ENCODE measurements at regions not wholly inside any gene's neighbourhood (a gene's known extent, or its start where the extent isn't known, plus 50 kb on each side); places are given as distances from the start of the nearest gene placed in this dataset.
"Not testable (repeated sequence)": the region's sequence is repeated elsewhere in the genome, so short reads cannot be mapped to it uniquely, and the experiment has no call there.

DNA sequence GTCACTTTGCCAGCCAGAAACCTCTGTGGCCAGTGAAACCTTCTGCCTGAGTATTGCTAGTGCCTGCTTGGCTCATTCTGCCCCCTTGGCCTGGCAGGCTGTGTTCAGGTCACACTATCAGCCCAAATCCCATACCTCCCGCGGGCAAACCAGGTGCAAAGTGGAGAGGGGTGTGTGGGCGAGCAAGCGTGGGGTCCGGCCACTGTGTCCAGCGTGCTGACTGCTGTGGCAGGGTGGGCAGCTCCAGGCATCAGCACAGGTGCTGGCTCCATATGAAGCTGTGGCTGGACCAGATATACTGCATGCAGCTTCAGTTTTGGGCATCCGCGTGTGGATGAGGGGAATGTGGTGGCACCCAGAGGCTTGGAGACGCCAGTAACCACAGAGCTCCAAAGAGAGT, 576.5 kb upstream of the EDIL3 start:
- DNase-seq (ENCODE audit: extremely low read depth in 1 of 11, low read depth in 9 of 11, low spot score in 4 of 11) = no peak

DNA sequence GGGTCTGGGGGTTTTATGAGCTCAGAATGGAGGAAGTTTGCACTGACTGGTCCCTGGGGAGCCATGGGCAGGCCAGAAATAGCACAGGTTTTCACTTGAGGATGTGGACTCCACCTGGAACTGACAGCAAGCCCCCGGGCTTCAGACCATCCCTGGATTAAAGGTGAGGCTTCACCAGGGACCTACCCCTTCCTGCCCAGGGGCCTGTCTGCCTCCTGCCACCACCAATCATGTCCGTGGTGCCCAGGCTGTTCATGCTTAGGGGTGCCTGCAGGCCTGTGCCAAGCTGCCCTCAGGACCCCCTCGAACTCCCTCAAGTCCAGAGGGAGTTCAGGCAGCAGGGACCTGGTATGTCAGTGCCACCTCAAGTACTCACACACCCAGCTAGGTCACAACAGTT, 577.2 kb upstream of the EDIL3 start:
- no peak for DNase-seq (ENCODE audit: extremely low read depth in 1 of 11, low read depth in 9 of 11, low spot score in 4 of 11)

DNA sequence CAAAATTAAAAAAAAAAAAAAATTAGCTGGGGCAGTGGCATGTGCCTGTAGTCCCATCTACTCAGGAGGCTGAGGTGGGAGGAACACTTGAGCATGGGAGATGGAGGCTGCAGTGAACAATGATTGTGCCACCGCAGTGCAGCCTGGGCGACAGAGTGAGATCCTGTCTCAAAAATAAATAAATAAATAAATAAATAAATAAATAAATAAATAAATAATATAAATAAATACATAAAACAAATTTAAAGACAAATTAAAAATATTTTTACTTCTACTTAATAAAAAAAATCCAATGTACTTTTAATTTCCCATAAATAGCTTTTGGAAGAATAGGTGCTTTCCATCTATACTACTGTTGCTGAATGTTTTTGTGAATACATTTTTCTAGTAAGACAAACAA, 598.4 kb upstream of the EDIL3 start:
- DNase-seq (ENCODE audit: extremely low read depth in 1 of 11, low read depth in 9 of 11, low spot score in 4 of 11) = no peak

DNA sequence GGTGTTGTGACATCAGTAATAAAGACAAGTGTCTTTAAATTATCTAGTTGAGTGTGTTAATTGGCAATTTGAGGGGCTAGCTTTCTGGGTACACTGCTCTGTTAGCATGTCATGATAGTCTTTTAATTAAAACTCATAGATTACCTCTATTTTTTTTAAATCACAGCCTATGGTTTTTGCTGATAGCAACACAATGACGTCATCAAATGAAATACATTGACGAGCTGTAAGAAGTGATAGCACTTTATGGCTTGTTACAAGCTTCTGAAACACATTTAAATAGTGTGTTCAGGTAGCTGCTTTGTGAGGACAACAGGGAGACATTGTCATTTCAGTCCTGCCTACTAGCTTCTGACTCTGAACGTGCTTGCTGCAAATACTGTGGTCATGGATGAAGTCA, 600.5 kb upstream of the EDIL3 start:
- no peak for DNase-seq (ENCODE audit: extremely low read depth in 1 of 11, low read depth in 9 of 11, low spot score in 4 of 11)

DNA sequence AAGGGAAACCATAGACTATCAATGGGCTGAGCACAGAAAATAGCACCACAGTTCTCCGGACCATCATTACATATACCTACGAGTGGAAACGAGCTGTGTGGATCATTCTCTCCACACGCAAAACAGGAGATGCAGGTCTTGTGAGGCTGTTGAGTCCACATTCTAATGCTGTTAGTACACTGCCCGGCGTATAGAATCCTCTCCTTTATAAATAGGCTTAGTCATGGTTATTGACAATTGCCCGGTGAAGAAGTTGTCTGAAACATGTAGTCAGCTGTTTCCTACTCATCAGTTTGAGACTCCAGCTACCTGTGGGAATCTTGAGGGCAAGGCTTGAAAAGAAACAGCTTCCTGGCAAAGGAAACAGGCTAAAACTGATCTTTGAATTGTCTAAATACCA, 602.0 kb upstream of the EDIL3 start:
- DNase-seq (ENCODE audit: extremely low read depth in 1 of 11, low read depth in 9 of 11, low spot score in 4 of 11) = no peak

DNA sequence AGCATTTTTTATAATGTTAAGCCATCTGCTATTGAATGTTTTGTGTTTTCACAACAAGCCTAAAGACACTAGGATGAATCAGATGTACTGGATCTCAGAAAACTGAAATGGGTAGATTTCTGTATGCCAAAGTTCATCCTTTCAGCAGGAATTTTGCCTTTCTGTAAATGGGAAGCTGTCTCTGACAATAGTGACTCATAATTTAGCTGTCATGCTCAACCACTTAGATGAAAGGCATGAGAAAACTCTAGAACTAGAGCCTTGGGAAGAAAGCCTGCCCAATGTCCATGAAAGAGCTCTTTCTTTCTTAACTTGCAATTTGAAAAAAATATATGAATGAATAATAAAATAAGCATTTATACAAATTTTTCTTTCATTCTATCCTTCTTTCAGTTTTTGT, 616.0 kb upstream of the EDIL3 start:
- DNase-seq (ENCODE audit: extremely low read depth in 1 of 11, low read depth in 9 of 11, low spot score in 4 of 11) = no peak

DNA sequence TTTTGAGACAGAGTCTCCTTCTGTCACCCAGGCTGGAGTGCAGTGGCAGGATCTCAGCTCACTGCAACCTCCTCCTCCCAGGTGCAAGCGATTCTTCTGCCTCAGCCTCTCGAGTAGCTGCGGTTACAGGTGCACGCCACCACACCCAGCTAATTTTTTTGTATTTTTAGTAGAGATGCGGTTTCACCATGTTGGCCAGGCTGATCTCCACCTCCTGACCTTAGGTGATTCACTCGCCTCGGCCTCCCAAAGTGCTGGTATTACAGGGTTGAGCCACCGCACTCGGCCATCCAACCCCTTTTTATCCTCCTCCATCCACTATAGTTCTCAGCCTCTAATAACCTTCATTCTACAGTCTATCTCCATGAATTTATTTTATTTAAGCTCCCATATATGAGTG, 617.3 kb upstream of the EDIL3 start:
- DNase-seq (ENCODE audit: extremely low read depth in 1 of 11, low read depth in 9 of 11, low spot score in 4 of 11) = not testable (repeated sequence)

DNA sequence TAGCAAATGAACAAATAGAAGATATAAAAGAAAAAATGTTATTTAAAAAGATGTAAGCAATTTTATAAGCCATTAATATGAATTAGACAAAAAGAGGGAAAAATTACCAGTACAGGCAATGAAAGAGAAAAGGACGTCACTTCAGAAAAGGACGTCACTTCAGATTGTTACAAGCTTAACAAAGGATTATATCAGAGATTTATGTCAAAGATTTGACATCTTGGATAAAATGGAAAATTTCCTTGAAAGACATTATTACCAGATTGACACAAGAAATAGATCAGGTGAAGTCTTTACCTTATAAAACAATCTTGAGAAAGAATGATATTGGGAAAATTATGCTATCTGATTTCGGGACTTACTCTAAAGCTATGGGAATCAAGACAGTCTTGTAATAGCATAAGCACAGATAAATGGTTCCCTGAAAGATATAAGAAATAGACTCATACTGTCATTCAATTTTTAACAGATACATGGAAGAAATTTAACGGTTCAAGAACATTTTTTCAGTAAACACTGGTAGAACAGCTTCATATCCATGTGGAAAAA, 625.4 kb upstream of the EDIL3 start:
- DNase-seq (ENCODE audit: extremely low read depth in 1 of 11, low read depth in 9 of 11, low spot score in 4 of 11) = no peak

DNA sequence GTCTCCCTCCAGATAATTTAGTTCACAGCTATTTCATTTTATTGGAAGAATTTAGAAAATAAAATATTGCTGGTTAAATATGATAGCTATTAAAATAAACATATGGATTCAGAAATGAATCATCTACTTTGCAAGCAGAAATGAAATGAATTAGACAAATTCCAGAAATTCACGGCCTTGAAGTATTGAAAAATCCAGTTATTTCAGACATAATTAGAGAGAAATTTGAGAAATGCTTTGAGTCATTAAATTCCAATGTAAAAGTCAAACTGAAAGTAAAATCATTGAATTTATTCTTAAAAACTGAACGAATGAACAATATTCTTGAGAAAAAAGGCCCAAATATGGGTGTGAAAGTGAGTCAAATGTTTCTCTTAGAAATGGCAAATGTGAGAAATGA, 632.6 kb upstream of the EDIL3 start:
- no peak for DNase-seq (ENCODE audit: extremely low read depth in 1 of 11, low read depth in 9 of 11, low spot score in 4 of 11)

DNA sequence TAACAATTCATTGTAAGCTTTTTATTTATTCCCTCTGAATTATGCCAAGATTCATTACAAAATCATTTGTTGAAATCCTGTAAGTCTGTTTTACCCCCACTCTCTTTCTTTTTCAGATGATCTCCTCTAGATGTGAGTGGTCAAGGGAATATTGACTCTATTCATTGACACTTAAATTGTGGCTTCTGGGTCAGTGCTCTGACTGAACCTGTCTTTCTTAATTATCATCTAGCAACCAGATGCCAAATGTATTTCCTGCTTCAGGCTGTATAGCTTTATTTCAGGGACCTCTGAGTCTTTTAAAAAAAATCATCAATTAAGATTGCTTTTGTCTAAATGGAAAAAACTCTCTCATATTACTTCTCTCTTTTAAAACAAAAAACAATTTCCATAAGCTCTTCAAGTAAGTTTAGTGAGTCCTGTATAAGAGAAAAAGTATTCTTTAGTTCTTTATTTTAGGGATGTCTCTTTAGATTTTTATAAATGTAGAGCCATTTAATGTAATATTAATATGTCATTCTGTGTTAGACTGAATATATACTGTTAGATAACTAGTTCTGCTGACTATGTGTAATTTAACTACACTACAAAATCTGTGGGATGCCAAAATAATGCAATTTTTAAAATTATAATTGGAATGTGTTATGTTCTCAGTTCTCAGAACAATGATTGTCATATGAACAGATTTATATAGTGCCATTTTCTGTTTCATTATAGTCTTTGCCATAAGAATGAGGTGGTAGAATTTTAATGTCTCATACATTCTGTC, 645.8 kb upstream of the EDIL3 start:
- no peak for DNase-seq (ENCODE audit: extremely low read depth in 1 of 11, low read depth in 9 of 11, low spot score in 4 of 11)

DNA sequence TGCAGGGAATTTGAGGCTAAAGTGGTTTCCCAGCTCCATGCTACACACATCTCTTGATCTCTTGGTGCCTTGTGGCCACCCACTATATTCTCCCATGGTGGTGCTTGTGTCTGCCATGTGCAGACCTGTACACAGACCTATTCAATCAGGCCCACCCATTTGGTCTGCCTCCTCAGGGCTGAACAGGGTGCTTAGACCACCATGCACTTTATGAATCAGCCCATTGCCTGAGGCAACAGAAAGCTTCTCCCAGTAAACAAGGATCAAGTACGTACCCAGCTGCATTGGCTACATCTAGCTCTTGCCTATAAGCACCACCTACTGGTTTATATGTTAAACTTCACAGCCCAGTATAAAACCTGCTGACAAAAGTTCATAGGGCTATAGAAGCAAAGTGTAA, 664.3 kb upstream of the EDIL3 start:
- DNase-seq (ENCODE audit: extremely low read depth in 1 of 11, low read depth in 9 of 11, low spot score in 4 of 11) = peak in 6 of 11 donors; percentile 0 to 9 (median 4)

DNA sequence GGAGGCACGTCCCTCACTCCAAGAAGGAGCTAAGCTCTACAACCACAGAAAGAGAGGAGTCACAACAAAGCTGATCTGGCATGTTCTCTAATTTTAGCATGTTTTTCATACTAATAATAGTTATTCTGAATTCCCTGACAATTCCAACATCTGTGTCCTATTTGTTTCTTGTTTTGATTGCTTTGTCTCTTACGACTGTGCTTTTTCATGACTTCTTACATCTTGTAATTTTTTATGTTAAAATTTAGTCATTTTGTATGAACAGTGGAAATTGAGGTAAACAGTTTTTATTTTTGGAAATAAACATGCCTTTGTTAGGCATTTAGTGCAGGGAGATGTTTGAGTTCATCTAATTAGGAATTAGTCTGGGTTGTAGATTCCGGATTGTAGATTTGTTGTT, 668.1 kb upstream of the EDIL3 start:
- no peak for DNase-seq (ENCODE audit: extremely low read depth in 1 of 11, low read depth in 9 of 11, low spot score in 4 of 11)

DNA sequence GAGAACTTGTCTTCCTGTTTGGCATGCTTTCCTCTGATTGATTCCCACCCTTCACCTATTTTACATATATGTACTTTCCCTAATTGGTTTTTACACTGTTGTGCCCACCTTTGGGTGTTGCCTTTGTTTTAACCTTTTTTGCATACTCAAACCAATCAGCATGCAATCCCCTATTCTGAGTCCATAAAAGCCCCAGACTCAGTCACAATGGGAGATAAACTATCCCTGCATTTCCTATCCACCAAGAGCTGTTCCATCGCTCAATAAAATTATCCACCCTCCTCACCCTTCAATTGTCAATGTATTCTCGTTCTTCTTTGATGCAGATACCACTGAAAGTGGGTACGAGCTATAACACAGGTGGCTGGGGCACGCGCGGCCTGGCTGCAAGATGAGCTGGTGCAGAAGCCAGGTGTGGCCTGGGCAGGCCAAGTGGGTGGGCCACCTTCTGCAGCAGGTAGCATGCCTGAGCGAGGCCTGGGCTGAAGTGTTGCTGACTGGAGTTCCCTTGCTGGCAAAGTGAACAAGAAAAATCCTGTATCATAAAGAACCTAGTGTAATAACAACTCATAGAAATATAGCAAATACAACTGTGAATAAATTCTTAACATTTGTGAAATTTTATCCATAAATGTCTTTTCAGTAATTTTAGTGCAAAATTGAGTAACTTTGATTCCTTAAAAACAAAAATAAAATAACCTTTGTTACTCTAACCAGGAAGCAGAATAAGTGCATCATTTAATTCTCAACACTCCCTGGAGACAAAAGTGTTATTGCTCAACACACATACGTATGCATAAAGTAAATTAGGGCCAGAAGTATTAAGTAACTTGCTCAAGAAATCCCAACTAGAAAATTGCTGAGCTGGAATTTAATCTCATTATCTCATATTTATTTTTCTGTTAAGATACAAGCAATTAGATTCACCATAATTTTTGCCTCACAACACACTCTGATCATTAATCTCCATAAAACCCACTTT, 685.3 kb upstream of the EDIL3 start:
- no peak for DNase-seq (ENCODE audit: extremely low read depth in 1 of 11, low read depth in 9 of 11, low spot score in 4 of 11)

DNA sequence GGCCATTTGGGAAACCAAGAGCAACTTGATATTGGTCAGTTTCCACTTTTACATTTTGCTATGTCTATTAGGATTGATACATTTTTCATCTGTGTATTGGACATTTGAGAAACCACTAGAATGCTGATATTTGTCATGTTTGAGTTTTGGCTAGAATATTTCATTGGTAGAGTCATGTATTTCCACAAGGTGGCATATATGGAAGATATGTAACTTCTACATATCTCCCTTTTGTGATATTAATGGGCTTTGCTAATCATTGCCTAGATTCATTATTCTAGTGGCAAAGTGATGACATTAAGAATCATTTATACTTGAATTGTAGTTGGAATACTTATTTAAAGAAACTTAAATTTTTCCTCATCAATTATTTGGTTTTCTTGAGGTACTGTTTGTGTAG, 692.9 kb upstream of the EDIL3 start:
- DNase-seq (ENCODE audit: extremely low read depth in 1 of 11, low read depth in 9 of 11, low spot score in 4 of 11) = no peak

DNA sequence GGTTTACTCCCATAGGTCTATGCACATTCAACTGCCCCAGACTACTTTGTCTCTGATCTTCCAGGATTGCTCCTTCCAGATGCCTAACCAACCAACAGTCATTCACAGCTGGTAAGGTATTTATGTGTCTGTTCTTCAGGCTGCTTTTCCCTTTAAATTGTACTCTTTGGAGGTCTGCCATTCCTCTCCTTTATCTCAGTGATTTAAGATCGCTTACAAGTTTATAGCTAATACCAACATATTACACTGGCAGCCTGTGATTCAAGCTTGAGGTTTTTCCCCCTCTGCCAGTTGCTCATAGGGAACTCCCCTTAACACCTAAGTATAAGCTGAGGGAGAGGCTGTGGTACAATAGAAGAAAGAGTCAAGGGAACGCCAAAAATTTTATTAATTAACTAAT, 711.7 kb upstream of the EDIL3 start:
- no peak for DNase-seq (ENCODE audit: extremely low read depth in 1 of 11, low read depth in 9 of 11, low spot score in 4 of 11)

DNA sequence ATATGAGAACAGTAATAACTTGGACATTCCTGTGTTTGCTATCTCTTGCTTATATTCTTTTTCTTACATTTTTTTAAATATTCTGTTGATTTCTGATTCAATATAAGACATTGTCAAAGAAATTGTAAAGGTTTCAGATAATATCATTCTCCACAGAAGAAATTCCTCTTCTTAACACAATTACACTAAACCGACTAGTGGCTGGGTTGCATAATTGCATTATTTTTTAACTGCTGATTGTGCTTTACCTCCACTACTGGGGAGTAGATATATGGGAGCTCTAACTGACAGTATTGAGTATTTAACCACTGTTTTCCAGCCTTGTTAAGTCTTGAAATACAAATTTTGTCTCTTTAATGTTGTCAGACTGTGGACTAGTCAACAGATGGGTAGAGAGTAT, 723.8 kb upstream of the EDIL3 start:
- DNase-seq (ENCODE audit: extremely low read depth in 1 of 11, low read depth in 9 of 11, low spot score in 4 of 11) = no peak

DNA sequence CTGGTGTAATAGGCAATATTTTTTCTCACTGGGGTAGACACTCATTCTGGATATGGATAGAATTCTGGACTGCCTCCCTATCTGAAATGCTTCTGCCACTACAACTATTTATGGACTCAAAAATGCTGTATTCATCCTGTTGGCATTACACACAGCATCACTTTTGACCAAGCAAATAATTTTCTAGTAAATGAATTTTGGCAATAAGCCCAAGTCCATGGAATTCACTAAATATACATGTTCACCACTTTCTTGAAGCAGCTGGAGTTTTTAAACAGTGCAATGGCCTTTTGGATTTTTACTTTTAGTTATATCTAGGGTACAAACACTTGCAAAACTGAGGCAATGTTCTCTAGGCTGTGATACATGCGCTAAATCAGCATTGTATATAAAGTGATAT, 724.9 kb upstream of the EDIL3 start:
- DNase-seq (ENCODE audit: extremely low read depth in 1 of 11, low read depth in 9 of 11, low spot score in 4 of 11) = no peak

DNA sequence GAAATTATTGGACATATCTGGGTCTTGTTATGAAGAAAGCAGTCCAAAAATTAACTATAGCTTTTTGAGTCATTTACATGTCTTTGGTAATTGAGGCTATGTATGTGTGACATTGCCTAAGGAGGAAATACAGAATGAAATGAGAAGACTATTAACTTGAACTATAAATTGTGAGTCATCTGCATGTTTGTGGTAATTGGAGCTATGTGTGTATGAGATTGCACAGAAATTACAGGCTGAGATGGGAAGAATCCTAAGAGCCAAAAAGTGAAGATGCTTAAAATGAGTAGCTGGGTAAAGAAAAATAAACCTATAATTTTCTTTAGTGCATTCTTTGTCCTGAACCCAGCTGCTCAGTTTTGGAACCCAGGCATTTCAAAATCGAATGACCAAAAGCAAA, 747.6 kb upstream of the EDIL3 start:
- DNase-seq (ENCODE audit: extremely low read depth in 1 of 11, low read depth in 9 of 11, low spot score in 4 of 11) = no peak

DNA sequence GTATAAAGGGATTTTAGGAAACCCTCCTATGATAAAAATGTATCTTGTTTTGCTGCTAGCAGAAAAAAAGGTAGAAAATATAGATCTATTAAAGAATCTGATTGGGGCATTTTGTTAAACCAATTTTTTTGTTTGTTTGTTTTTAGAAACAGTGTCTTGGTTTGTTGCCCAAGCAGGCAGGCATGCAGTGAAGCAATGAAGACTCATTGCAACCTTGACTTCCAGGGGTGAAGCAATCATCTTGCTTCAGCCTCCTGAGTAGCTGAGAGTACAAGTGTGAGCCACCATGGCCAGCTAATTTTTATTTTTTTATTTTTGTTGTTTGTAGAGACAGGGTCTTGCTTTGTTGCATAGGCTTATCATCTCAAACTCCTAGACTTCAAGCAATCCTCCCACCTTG, 755.8 kb upstream of the EDIL3 start:
- DNase-seq (ENCODE audit: extremely low read depth in 1 of 11, low read depth in 9 of 11, low spot score in 4 of 11) = no peak

DNA sequence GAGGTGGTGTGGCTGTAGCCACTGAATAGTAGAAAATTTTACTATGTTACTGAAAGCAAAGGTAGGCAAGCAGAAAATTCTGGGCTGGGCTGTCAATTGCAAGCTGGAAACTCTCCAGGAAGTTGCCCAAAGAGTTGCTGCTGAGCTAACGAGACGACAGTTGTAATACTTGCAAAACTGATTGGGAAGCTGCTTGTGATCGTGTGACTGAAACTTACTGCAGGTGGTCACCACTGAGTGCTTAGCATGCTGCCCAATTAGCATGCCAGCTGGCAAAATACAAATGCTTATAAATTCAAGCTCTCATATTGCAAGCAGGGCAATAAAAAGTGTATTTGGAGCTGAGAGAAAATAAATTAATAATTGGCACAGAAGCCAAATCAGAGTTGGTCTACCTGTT, 758.5 kb upstream of the EDIL3 start:
- no peak for DNase-seq (ENCODE audit: extremely low read depth in 1 of 11, low read depth in 9 of 11, low spot score in 4 of 11)

All from renal cortex interstitium (tissue), 11 donors.